ENCODE measurements at regions not wholly inside any gene's neighbourhood (a gene's known extent, or its start where the extent isn't known, plus 50 kb on each side); places are given as distances from the start of the nearest gene placed in this dataset.

DNA sequence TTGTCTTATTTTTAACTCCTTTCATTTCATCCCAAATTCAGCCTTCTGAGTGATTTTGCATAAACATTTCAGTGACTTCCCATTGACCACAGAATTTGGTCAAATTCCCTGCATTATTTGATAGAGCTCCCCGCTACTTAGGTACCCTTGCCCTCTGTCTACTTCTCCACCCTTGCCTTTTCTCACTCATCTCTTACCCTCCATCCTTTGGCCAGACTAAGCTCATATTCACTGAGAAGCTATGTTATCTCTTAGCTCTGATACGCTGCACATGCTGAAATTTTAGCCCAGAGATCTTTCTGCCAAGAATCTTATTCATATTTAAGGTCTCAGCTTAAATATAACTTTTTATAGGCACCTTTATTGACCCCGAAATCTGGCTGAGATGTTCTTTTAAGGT lies 1031.9 kb downstream of the ADGRL3 start (continued):
- no peak for TF ChIP-seq SMAD3 (CRISPR knock-in tag; IDR thresholded peaks at IDR 0.05)

GRCh38 chr4:62226082-62226481 lies 1026.0 kb downstream of the ADGRL3 start:
- Histone ChIP-seq H3K27ac (ENCODE audit: extremely low read length, insufficient read depth, low read length) (no peak overlapping the region), H2AFZ (ENCODE audit: low read length) (no peak overlapping the region), H3K9ac (ENCODE audit: insufficient read depth, low read depth, low read length) (no peak overlapping the region), H3K9me3 (ENCODE audit: low read length) (no peaks in the 10 kb centered on the region), H3K4me2 (ENCODE audit: low read depth, low read length) (no peak overlapping the region), H3K36me3 (replicated peaks in 1 of 2; ENCODE audit: control insufficient read depth in 1 of 2, insufficient read depth in 2 of 2, low read length in 2 of 2) (no peaks in the 10 kb centered on the region), H3K27me3 (ENCODE audit: control insufficient read depth in 1 of 2, insufficient read depth in 2 of 2, low read length in 2 of 2) (no peaks in the 10 kb centered on the region), H3K4me1 (ENCODE audit: insufficient read depth, low read length) (no peaks in the 10 kb centered on the region), H3K79me2 (ENCODE audit: insufficient read depth, low read length) (no peaks in the 10 kb centered on the region), H4K20me1 (ENCODE audit: insufficient read depth, low read length) (no peaks in the 10 kb centered on the region), H3K4me3 (replicated peaks in 1 of 3; ENCODE audit: insufficient read depth in 1 of 3, low read depth in 2 of 3, low read length in 3 of 3) (no peak overlapping the region)
- 28% methylated on average over 3 of the region's 3 CpGs for WGBS (ENCODE audit: low lambda C conversion rate)
- BruUV-seq (replicated peaks) = no TSS peak
- TF ChIP-seq ZNF143 (CRISPR knock-in tag; IDR thresholded peaks at IDR 0.05) = no peak
- no peak for TF ChIP-seq NR2F2 (IDR thresholded peaks at IDR 0.05; ENCODE audit: borderline replicate concordance, low read depth)
- no peak for TF ChIP-seq GABPB1 (CRISPR knock-in tag; IDR thresholded peaks at IDR 0.05)
- DNase-seq (ENCODE audit: low spot score) (no peak), FAIRE-seq (no peak), ATAC-seq (no peak)
- intact Hi-C loops (cut with micrococcal nuclease; ENCODE audit: unreplicated experiment) (no loop called here), in situ Hi-C loops (cut with HindIII; ENCODE audit: extremely low pct_ligation_motif_present, low pct_unique_long_range_greater_than_20kb) (no loop called here)
- CTCF ChIA-PET (ENCODE audit: low intra/inter-chr PET ratio, low total read pairs) = no interaction called here
- POLR2A ChIA-PET = no interaction called here

DNA sequence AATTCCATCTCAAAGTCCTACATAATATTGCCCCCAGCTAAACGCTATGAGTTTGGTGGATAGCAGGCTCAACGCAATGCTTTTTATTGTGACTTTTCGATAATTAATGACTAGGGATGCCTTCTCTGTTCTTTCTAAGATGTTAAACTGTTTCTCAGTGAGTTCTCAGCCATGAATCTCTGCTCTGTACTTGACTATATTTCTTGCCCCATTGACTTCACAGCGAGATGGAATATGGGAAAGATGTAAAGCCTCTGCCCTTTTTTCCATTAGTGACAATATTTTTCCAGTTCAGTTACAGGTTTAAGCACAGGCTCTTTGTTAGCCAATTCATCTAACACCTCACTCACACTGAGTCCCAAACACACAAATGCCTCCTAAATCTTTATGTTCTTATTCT lies 1022.0 kb downstream of the ADGRL3 start:
- TF ChIP-seq ZFP36 (IDR thresholded peaks at IDR 0.05; ENCODE audit: borderline replicate concordance, low read depth, low read length, partially characterized antibody) = no peak
- no peak for TF ChIP-seq ZBTB3 (CRISPR knock-in tag; IDR thresholded peaks at IDR 0.05; ENCODE audit: borderline replicate concordance, low read depth)
- no peak for TF ChIP-seq PPARG (CRISPR knock-in tag; conservative IDR thresholded peaks at IDR 0.05)
- no peak for TF ChIP-seq GFI1 (CRISPR knock-in tag; IDR thresholded peaks at IDR 0.05; ENCODE audit: borderline replicate concordance)
- no peak for TF ChIP-seq ZNF552 (CRISPR knock-in tag; IDR thresholded peaks at IDR 0.05; ENCODE audit: borderline replicate concordance)
- no peak for TF ChIP-seq ZNF770 (CRISPR knock-in tag; IDR thresholded peaks at IDR 0.05)
- TF ChIP-seq, protein P1, sequence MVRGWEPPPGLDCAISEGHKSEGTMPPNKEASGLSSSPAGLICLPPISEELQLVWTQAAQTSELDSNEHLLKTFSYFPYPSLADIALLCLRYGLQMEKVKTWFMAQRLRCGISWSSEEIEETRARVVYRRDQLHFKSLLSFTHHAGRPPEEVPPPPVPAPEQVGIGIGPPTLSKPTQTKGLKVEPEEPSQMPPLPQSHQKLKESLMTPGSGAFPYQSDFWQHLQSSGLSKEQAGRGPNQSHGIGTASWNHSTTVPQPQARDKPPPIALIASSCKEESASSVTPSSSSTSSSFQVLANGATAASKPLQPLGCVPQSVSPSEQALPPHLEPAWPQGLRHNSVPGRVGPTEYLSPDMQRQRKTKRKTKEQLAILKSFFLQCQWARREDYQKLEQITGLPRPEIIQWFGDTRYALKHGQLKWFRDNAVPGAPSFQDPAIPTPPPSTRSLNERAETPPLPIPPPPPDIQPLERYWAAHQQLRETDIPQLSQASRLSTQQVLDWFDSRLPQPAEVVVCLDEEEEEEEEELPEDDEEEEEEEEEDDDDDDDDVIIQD (CRISPR knock-in tag; IDR thresholded peaks at IDR 0.05; ENCODE audit: low read depth) = no peak
- TF ChIP-seq ZNF790 (CRISPR knock-in tag; IDR thresholded peaks at IDR 0.05; ENCODE audit: borderline replicate concordance) = no peak
- no peak for TF ChIP-seq HOXA7 (CRISPR knock-in tag; IDR thresholded peaks at IDR 0.05)
- Histone ChIP-seq H3K9ac (ENCODE audit: insufficient read depth, low read depth, low read length) (no peak overlapping the region), H3K27me3 (ENCODE audit: control insufficient read depth in 1 of 2, insufficient read depth in 2 of 2, low read length in 2 of 2) (no peaks in the 10 kb centered on the region), H3K36me3 (replicated peaks in 1 of 2; ENCODE audit: control insufficient read depth in 1 of 2, insufficient read depth in 2 of 2, low read length in 2 of 2) (no peaks in the 10 kb centered on the region), H3K4me1 (ENCODE audit: insufficient read depth, low read length) (no peaks in the 10 kb centered on the region), H3K79me2 (ENCODE audit: insufficient read depth, low read length) (no peaks in the 10 kb centered on the region), H3K27ac (ENCODE audit: extremely low read length, insufficient read depth, low read length) (no peak overlapping the region), H3K9me3 (ENCODE audit: low read length) (no peaks in the 10 kb centered on the region), H3K4me2 (ENCODE audit: low read depth, low read length) (no peak overlapping the region), H4K20me1 (ENCODE audit: insufficient read depth, low read length) (no peaks in the 10 kb centered on the region), H3K4me3 (replicated peaks in 1 of 3; ENCODE audit: insufficient read depth in 1 of 3, low read depth in 2 of 3, low read length in 3 of 3) (no peak overlapping the region), H2AFZ (ENCODE audit: low read length) (no peak overlapping the region)
- FAIRE-seq (no peak), DNase-seq (ENCODE audit: low spot score) (no peak), ATAC-seq (no peak)
- in situ Hi-C loops (cut with HindIII; ENCODE audit: extremely low pct_ligation_motif_present, low pct_unique_long_range_greater_than_20kb) (no loop called here), intact Hi-C loops (cut with micrococcal nuclease; ENCODE audit: unreplicated experiment) (no loop called here)
- 13% methylated on average over 4 of the region's 4 CpGs for WGBS (ENCODE audit: low lambda C conversion rate)
- ChIA-PET CTCF (ENCODE audit: low intra/inter-chr PET ratio, low total read pairs) (no interaction called here), POLR2A (no interaction called here)
- BruUV-seq (replicated peaks) = no TSS peak

Data from HepG2 (cell line).